DMS53 treated with DMSO at 0.1 percent for 48 hours (cell line): ENCODE measurements at regions not wholly inside any gene's neighbourhood (a gene's known extent, or its start where the extent isn't known, plus 50 kb on each side); places are given as distances from the start of the nearest gene placed in this dataset.

Experiments used
- DNase-seq: peaks from one replicate; lab custom pipeline; 2025; ENCODE audit not compliant: unreplicated experiment; lab: John Stamatoyannopoulos, UW

DNA sequence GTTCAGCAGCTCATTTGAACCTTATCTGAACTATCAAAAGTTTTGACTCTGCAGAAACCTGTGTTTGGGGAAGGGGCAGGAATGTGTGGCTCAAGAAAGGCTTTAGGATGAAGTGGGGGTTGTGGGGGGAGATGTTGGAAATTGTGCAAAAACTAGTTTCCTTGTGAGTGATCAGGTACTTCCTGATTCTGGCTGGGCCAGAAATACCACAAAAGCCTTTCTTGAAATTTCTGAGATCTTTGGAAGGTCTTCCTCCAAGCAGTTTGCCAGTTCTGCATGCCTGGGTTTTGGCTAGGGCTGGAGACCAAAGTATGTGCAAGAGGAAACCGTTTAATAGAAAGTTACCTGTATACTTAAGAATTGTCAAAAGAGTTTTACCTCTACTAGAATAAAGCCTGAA lies 116.6 kb downstream of the BMP2 start:
- DNase-seq, result no peak

GRCh38 chr20:6886065-6886729 lies 118.7 kb downstream of the BMP2 start:
- no peak for DNase-seq

GRCh38 chr20:6887966-6888365 lies 120.5 kb downstream of the BMP2 start:
- DNase-seq, result no peak

DNA sequence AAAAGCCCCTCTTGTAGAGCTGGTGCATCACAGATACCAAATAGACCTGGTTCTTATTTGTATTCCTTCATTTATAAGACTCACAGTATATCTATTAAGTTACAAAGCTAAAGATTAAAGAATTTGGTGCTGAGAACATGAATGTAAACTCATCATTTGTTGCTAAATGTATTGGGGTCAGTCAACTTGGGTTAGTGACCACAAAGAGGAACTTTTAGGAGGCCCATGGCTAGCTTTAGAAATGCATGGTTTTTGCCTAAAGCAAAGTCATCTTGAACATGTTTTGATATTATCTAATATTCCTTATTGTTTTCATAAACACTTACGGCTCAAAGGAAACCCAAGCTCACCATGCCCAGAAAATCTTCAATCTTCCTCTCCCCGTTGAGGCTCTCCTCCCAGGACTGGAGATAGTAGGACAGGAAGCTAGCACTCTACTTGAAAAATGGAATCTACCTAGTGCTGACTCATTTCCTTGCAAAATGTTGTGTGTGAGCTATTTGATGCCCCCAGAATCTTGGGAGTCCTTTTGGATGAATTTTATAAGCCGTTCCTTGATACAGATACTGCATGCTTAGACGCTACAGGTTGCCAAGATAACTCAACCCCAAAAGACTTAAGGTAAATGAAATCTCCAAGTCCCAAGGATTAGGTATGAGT lies 121.4 kb downstream of the BMP2 start:
- no peak for DNase-seq

- no peak for DNase-seq
These were observed 125.2 kb downstream of the BMP2 start for GRCh38 chr20:6892724-6893123.

- no peak for DNase-seq
These were observed 131.4 kb downstream of the BMP2 start for GRCh38 chr20:6898928-6899327.

- no peak for DNase-seq
These were observed 139.4 kb downstream of the BMP2 start for GRCh38 chr20:6906871-6907270.

DNA sequence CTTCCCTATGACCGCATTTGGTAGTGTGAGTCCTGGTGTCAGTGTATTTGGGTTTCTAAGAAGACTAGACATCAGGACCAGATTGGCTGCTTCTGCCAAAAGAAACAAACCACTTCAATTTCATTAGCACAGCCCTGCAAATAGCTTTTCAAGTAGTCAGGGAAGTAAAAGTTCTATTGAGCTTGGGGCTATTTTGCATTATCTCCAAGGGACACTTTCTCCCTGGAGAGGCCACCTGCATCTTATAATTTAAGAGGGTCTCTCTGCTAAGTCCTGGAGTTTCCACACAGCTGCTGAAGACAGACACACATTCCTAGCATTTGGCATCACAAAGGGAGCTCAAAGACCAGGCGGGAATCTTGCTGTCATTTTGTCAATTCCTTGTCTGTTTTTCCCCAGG lies 141.2 kb downstream of the BMP2 start:
- no peak for DNase-seq

GRCh38 chr20:6909608-6910007 lies 142.1 kb downstream of the BMP2 start:
- no peak for DNase-seq

DNA sequence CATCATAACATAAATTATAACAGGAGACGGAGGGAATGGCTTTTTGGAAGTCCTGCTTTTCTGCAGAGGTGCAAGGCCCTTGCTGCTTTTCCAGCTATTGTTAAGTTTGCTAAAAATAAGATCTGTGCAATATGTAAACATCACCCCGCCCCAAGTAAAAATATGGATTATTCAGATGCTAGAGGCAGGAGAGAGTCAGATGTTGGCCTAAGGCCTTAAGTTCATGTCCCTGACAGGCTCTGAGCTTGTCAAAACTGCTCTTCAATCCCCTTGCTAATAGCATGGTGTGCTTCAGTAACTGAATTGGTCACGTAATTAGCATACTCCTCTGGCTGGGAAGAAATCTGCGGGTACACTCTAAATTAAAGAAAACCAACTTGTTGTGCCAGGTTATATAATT lies 147.5 kb downstream of the BMP2 start:
- DNase-seq, result no peak

DNA sequence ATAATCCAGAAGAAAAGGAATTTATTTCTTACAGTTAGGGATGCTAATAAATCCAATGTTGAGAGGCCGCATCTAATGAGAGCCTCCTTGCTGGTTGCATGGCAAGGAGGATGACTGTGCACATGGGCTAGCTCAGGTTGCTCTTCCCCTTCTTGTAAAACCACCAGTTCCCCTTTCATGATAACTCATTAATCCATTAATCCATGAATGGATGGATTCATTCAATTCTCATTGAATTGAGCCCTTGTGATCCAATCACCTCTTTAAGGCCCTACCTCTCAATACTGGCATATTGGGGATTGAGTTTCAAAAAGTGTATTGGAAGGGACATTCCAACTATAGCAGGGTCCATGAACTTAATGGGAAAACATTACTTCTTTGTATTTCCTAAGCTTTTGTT lies 149.5 kb downstream of the BMP2 start:
- no peak for DNase-seq

DNA sequence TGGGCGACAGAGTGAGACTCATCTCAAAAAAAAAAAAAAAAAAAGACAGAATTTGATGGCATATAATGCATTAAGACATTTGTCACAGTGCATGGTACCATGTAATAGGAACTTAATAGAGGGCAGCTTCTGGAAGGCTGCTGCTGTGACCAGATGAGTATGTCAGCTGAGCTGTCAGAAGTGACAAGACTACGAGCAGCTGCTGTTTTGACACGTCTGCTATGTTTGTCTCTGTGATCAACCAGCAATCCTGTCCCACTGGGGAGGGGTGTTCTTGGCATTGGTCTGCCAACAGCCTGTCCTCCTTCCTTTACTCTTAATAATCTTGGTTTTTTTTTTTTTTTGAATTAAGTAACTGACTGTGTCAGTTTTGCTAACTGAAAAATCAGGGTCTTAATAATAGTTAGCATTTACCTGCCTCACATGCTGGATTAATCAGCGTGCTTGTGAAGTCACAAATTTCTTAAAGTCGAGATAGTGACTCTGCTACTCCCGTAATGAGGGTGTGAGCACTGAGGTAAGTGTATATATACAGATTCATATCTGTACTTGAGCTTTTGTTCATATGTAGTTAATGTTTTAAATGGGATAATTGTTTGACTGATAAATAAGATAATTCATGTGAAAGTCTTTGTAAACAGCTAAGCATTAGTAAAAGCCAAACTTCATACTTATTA lies 152.4 kb downstream of the BMP2 start:
- DNase-seq, result no peak

DNA sequence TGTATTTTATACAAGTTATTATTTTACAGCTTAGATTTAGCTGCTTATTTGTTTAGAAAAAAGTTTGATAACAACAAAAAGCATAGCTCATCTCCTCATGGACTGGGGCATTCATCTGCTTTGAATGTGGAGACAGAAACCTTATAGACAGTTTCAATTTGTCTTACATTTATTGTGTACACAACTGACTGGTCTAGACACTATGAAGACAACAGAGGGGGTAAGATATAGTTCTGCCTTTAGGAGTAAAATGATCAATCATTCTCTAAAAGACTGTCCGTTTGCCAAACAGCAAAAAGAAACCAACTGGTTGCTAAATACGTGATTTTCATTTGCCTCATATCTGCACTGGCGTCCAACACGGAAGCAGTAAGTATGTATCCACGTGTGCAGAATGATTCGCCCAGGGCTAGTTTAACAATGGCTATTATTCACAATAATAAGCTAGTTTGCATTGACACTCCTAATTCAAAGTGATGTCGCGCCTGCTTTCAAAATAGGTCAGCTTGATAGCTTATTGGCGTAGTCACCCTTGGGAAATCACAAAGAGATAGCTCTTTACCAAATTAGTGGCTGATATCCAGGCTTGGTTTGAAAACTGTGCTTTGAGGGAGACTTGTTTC lies 153.6 kb downstream of the BMP2 start:
- no peak for DNase-seq

DNA sequence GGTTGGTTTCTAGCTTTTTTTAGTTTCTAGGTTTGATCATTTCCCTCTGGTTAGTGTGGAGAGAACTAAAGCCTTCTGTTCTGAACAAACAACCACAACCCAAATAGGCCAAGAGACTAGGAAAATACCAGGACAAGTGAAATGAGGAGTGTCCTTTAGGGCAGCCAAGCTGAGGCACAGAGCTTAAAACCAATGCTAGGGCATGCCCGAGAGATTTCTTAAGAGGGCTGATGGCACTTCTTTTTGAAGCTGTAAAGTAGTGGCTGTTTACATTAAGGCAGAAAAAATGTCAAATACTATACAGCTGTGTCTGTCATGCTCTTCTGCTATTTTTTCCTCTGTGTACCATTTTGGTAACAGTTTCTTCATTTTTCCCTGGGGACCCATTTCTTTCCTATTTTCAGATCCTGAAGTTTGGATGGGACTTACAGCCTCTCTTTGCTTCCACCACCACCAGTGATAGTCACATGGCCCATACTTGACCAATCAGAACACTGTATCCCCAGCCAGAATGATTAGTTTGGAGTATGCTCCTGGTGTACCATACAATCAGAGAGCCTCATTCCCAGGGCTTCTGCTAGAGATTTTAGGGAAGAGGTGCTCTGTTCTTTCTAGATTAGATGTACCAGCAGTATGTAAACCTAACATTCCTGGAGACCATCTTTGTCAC lies 154.4 kb downstream of the BMP2 start:
- DNase-seq, result no peak

DNA sequence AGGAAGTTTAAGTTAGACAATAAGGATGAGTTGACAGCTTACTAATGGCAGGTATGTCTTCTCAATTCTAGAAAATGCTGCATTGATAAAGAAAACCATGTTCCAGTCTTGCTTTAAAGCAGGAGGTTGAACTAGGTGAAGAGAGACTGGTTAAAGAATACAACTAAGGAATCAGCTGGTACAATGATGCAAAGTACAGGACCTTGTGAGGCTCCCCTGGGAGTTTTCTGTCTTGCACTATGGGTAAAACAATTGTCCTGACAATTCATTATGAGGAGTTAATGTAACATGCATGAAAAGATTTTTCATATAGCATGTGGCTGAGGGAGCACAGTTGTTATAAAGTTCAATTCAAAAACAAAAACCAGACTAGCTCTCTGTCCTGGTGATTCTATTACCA lies 157.2 kb downstream of the BMP2 start:
- DNase-seq, result no peak

- DNase-seq, result no peak
These were observed 158.3 kb downstream of the BMP2 start for GRCh38 chr20:6925744-6926278.

- DNase-seq, result no peak
These were observed 172.6 kb downstream of the BMP2 start for GRCh38 chr20:6940048-6940447.

- DNase-seq, result no peak
These were observed 173.4 kb downstream of the BMP2 start for GRCh38 chr20:6940876-6941275.

- no peak for DNase-seq
These were observed 174.1 kb downstream of the BMP2 start for GRCh38 chr20:6941571-6941970.

DNA sequence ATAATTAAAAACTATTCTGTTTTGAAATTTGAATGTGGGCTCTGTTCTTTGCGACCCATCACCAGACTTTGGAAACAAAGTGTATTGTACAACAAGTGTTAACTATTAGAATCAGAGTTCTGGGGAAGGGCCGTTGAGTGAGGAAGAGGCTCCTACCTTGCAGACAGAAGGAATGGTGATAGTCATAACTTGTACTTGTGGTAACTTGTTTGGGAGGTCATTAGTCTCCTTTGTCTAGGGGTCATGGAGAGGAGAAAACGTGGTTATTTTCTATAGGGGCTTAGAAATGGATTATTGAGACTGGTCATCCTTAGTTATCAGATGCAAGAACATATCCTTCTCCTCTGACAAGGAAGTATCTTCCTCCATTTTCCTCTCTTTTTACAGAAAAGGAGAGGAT lies 174.8 kb downstream of the BMP2 start:
- DNase-seq, result no peak

DNA sequence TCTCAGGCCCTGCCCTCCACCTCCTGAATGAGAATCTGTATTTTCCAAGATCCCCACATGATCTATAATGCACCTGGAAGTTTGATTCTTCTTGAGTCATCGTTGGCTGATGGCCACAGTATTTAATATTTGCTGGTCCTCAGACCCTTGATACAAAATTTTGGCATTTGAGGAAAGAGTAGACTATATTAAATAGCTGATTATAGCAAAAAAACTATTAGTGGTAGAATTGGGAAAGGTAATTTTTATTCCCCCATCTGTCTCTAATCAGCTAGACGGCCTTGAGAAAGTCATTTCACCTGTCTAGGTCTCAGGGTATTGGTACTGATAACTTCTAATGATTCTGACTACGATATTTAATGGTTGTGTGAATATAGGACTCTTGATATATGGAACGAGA lies 176.8 kb downstream of the BMP2 start:
- DNase-seq, result no peak
